ENCODE measurements at regions not wholly inside any gene's neighbourhood (a gene's known extent, or its start where the extent isn't known, plus 50 kb on each side); places are given as distances from the start of the nearest gene placed in this dataset.

DNA sequence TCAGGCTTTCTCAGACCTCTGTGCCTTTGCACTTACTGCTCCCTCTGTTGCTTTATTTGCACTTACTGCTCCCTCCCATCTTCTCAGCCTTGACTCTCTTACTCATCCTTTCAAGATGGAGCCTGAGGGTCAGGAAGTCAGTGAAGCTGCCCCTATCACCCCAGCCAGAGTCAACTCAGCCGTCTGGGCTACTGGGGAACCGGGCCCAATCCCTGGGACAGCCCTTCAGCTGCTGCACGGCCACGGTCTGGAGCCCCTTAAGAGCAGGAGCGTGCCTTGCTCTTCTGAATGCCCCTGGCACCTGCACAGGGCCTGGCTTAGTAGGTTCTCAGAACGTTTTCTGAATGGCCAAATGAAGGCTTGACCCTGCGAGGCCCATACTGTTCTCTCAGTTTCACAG is 244.4 kb downstream of the FOXD2 start:
- no peak for TF ChIP-seq POLR2A (IDR thresholded peaks at IDR 0.05)
- TF ChIP-seq, protein P1, sequence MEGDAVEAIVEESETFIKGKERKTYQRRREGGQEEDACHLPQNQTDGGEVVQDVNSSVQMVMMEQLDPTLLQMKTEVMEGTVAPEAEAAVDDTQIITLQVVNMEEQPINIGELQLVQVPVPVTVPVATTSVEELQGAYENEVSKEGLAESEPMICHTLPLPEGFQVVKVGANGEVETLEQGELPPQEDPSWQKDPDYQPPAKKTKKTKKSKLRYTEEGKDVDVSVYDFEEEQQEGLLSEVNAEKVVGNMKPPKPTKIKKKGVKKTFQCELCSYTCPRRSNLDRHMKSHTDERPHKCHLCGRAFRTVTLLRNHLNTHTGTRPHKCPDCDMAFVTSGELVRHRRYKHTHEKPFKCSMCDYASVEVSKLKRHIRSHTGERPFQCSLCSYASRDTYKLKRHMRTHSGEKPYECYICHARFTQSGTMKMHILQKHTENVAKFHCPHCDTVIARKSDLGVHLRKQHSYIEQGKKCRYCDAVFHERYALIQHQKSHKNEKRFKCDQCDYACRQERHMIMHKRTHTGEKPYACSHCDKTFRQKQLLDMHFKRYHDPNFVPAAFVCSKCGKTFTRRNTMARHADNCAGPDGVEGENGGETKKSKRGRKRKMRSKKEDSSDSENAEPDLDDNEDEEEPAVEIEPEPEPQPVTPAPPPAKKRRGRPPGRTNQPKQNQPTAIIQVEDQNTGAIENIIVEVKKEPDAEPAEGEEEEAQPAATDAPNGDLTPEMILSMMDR (IDR thresholded peaks at IDR 0.05) = no peak
- 89 to 95% methylated on average over 7 of the region's 7 CpGs for WGBS, 2 donors
- intact Hi-C loops (cut with DNase I; ENCODE audit: low total_unique reads) = no loop called here
- no peak overlapping the region for H3K4me3 ChIP-seq (ENCODE audit: low read depth, poor library complexity, severe bottlenecking)
- peak in 1 of 2 donors; percentile 36 for DNase-seq (ENCODE audit: low spot score in 2 of 2)

DNA sequence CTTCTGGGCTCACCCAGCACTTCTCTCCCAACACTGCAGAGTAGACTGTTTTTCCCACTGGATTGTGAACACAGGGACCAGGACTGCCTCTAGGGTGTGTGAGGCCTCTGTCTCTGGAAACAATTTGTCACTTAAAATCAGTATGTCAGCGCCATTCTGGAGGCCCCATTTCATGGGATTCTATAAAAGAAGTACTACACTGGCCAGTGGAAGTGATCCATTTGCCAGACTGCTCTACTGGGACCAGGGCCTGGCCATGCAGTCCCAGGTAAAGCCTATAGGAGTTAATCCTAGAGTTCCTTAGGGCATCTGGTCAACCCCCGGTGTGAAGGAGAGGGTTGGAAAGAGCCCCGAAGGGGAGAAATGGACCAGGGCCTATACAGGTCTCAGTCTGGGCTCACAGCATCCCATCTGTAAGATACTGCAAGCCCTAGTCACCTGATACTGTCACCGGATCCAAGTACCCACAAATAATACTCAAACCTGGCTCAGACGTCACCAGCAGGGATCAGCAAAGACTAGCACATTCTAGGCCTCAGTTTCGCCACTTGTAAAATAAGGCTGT is 245.0 kb downstream of the FOXD2 start:
- 94% methylated on average over 6 of the region's 6 CpGs for WGBS, 2 donors
- intact Hi-C loops (cut with DNase I; ENCODE audit: low total_unique reads) = no loop called here
- no peak overlapping the region for H3K4me3 ChIP-seq (ENCODE audit: low read depth, poor library complexity, severe bottlenecking)
- TF ChIP-seq, protein P1 (IDR thresholded peaks at IDR 0.05) = no peak
- TF ChIP-seq POLR2A (IDR thresholded peaks at IDR 0.05) = no peak
- peak in 1 of 2 donors; percentile 52 for DNase-seq (ENCODE audit: low spot score in 2 of 2)

DNA sequence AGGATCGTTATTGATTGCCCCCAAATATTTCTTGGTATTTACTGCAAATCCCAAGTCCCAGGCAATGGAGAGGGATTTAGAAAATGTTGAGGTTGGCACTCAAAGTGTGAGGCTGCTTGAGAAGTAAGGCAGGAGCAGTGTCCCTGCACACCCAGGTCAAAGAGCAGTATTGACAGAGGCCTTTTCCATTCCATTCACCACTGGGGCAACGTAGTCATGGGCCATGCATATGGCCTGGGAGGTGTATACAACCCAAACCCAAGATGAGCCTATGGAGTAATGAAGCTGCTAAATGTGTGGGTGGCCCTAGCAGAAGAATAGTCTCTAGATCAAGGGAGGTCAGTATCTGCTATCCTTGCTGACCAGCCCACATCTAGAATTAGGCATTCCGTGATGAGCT is 245.6 kb downstream of the FOXD2 start:
- intact Hi-C loops (cut with DNase I; ENCODE audit: low total_unique reads) = no loop called here
- TF ChIP-seq, protein P1 (IDR thresholded peaks at IDR 0.05) = no peak
- no peak for TF ChIP-seq POLR2A (IDR thresholded peaks at IDR 0.05)
- WGBS, 2 donors = 93 to 98% methylated on average over 3 of the region's 3 CpGs
- H3K4me3 ChIP-seq (ENCODE audit: low read depth, poor library complexity, severe bottlenecking) = no peak overlapping the region
- DNase-seq (ENCODE audit: low spot score in 2 of 2) = no peak

DNA sequence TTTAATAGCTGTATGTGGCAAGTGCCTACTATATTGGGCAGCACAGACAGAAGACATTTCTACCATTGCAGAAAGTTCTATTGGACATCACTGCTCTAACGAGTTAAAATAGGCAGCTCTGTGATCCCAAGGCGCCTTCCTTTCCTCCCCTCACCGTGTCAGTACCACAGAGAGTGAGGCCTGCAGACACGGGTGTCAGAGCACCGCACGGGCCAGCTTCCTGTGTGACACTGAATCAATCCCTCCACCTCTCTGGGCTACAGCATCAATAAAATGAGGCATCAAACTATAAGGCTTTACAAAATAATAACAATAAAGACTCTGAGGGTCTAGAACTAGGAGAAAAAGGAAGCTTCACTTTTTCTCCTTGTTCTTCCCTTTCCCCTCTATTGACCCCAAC is 246.7 kb downstream of the FOXD2 start:
- intact Hi-C loops (cut with DNase I; ENCODE audit: low total_unique reads) = no loop called here
- DNase-seq (ENCODE audit: low spot score in 2 of 2) = peak in 1 of 2 donors; percentile 14
- WGBS, 2 donors = 85 to 86% methylated on average over 6 of the region's 6 CpGs

DNA sequence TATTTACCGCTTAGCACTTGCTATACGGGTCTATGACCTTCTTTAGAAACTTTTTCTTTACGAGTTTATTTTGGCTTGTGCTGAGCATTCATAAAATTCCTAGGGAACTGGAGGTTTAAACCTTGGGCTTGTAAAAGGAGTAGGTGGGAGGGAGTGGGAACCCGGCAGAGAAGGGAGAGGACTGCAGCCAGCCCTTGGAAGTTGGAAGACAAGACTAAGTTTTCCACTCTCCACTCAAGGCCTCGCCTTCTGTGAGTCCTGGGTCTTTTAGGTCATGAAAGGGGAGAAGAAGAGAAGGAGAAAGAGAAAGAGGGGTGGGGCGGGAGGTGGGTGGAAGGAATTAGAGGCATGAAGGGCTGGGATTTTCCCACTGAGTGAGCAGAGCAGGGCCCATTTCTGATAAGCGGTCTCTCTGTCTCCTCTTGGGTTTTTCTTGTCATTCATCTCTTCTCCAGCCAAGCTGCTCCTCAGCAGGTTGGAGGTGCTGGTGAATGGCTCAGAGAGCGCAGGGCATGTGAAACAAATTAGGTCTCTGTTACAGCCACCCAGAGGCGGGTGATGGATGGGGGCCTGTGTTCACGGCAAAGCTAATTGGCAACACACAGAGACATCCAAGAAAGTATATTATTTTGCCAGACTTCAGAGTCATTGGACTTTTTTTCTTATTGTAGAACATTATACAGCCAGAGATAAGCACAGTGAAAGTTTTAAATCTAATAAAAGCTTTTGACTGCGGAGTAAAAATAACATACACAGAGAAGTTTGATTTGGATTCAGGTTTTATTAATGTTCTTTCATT is 247.3 kb downstream of the FOXD2 start:
- WGBS, 2 donors = 63 to 67% methylated on average over 11 of the region's 11 CpGs
- no peak overlapping the region for H3K4me3 ChIP-seq (ENCODE audit: low read depth, poor library complexity, severe bottlenecking)
- peak in 1 of 2 donors; percentile 78 for DNase-seq (ENCODE audit: low spot score in 2 of 2)
- intact Hi-C loops (cut with DNase I; ENCODE audit: low total_unique reads) = no loop called here
- TF ChIP-seq, protein P1 (IDR thresholded peaks at IDR 0.05) = no peak
- TF ChIP-seq POLR2A (IDR thresholded peaks at IDR 0.05) = no peak

More for the DNA sequence above, 246.7 kb downstream of the FOXD2 start:
- TF ChIP-seq, protein P1 (IDR thresholded peaks at IDR 0.05) = no peak
- H3K4me3 ChIP-seq (ENCODE audit: low read depth, poor library complexity, severe bottlenecking) = no peak overlapping the region

Measured in lower leg skin (tissue), 4 donors.